Lower leg skin (tissue), 3 donors: ENCODE measurements at regions not wholly inside any gene's neighbourhood (a gene's known extent, or its start where the extent isn't known, plus 50 kb on each side); places are given as distances from the start of the nearest gene placed in this dataset.

Source experiments
- CTCF ChIP-seq, 3 donors: fragments of 450-650 bp; IDR thresholded peaks; one replicate each; pipeline ENCODE4 v1.5.1; 2016; ENCODE audit warnings: antibody characterized with exemption in 3 of 3, mild to moderate bottlenecking in 3 of 3, moderate library complexity in 2 of 3
- POLR2A ChIP-seq, 2 donors: fragments of 450-650 bp; IDR thresholded peaks; one replicate each; pipeline ENCODE4 v1.6.1; 2016 to 2017; ENCODE audit warnings: antibody characterized with exemption in 2 of 2, mild to moderate bottlenecking in 1 of 2, moderate library complexity in 1 of 2

- TF ChIP-seq CTCF (IDR thresholded peaks at IDR 0.05) (no peak), POLR2A (IDR thresholded peaks at IDR 0.05) (no peak)
Observed at GRCh38 chr2:173747035-173747434, 218.1 kb downstream of the SP3 start.
